Thoracic aorta (tissue), 2 donors: ENCODE measurements at regions not wholly inside any gene's neighbourhood (a gene's known extent, or its start where the extent isn't known, plus 50 kb on each side); places are given as distances from the start of the nearest gene placed in this dataset.

ENCODE experiments used
- ATAC-seq: fragments of 150-250 bp; one replicate; pipeline ENCODE4 v1.8.0; 2017; ENCODE audit warnings: low read depth; ENCODE audit not compliant: insufficient number of reproducible peaks, low FRiP score
- DNase-seq: peaks from one replicate; pipeline ENCODE4 v3.0.0-alpha.2; 2020; ENCODE audit warnings: low spot score
- H3K27ac ChIP-seq, 2 donors: fragments of 200-600 bp; sonication (generic); 1 replicate in 1 of 2; 2 replicates in 1 of 2; pipeline ENCODE4 v1.5.1; 2016; ENCODE audit warnings: mild to moderate bottlenecking in 2 of 2, moderate library complexity in 2 of 2
- H3K27me3 ChIP-seq: fragments of 200-600 bp; sonication (generic); replicated peaks from 2 replicates; pipeline ENCODE4 v1.6.0; 2016; ENCODE audit warnings: mild to moderate bottlenecking; ENCODE audit not compliant: insufficient read depth
- H3K36me3 ChIP-seq: fragments of 200-600 bp; sonication (generic); one replicate; pipeline ENCODE4 v1.5.1; 2016
- H3K4me1 ChIP-seq, 2 donors: fragments of 200-600 bp; sonication (generic); 1 replicate in 1 of 2; 2 replicates in 1 of 2; pipeline versions ENCODE4 v1.5.1 to v1.6.0; 2016; ENCODE audit warnings: low read depth in 2 of 2, mild to moderate bottlenecking in 1 of 2; ENCODE audit not compliant: control insufficient read depth in 1 of 2
- H3K4me3 ChIP-seq: fragments of 200-600 bp; sonication (generic); 2 replicates; pipeline ENCODE4 v1.5.1; 2016; ENCODE audit warnings: mild to moderate bottlenecking
- H3K9me3 ChIP-seq: fragments of 200-600 bp; sonication (generic); 2 replicates; pipeline ENCODE4 v1.5.1; 2016
- TF ChIP-seq, protein P1 (sequence below): fragments of 200-600 bp; sonication (generic); IDR thresholded peaks from one replicate; pipeline ENCODE4 v1.5.1; 2019; ENCODE audit warnings: antibody characterized with exemption

DNA sequence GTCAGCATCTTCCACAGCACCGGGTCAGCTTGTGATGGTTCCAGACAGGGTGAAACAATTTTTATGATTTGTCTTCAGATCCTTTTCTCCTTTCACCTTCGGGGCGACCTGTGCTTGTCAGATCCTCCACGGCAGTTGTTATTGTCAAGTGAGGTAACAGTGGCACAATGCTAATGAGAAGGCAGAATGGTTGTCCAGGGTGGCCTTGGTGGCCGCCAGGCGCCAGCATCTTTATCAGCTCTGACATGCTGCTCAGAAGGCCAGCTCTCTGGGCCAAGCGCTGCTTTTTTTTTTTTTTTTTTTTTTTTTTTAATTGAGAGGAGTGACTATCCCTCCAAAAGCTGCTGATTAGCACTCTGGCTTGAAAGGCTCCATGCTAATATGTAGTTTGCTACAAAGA is 52.3 kb upstream of the MGAT5 start:
- Histone ChIP-seq H3K36me3 (no peaks in the 10 kb centered on the region), H3K27me3 (no peaks in the 10 kb centered on the region), H3K27ac (no peak overlapping the region), H3K4me3 (no peak overlapping the region), H3K9me3 (no peaks in the 10 kb centered on the region), H3K4me1 (peaks cover 16 to 36% of the 10 kb centered on the region in 2 donors)
- ATAC-seq, result no peak
- TF ChIP-seq, protein P1, sequence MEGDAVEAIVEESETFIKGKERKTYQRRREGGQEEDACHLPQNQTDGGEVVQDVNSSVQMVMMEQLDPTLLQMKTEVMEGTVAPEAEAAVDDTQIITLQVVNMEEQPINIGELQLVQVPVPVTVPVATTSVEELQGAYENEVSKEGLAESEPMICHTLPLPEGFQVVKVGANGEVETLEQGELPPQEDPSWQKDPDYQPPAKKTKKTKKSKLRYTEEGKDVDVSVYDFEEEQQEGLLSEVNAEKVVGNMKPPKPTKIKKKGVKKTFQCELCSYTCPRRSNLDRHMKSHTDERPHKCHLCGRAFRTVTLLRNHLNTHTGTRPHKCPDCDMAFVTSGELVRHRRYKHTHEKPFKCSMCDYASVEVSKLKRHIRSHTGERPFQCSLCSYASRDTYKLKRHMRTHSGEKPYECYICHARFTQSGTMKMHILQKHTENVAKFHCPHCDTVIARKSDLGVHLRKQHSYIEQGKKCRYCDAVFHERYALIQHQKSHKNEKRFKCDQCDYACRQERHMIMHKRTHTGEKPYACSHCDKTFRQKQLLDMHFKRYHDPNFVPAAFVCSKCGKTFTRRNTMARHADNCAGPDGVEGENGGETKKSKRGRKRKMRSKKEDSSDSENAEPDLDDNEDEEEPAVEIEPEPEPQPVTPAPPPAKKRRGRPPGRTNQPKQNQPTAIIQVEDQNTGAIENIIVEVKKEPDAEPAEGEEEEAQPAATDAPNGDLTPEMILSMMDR, result no peak
- no peak for DNase-seq

DNA sequence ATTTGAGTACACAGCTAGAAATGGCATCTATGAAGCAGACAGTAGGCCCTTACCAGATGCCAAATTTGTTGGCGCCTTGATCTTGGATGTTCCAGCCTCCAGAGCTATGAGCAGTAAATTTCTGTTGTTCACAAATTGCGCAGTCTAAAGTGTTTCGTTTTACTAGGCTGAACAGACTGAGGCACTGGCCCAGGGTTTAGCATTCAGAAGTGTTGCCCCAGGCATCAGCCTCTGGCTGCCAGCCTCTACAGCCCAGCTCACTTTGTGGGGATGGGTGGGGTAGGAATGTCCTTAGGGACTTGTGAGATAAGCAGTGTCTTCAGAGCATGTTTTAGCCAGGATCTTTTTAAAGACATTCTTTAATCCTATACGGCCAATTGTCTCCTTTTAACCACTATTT is 51.5 kb upstream of the MGAT5 start:
- Histone ChIP-seq H3K9me3 (no peaks in the 10 kb centered on the region), H3K36me3 (no peaks in the 10 kb centered on the region), H3K4me1 (peaks cover 23 to 45% of the 10 kb centered on the region in 2 donors), H3K27ac (no peak overlapping the region), H3K4me3 (no peak overlapping the region), H3K27me3 (no peaks in the 10 kb centered on the region)
- TF ChIP-seq, protein P1, result no peak
- DNase-seq (no peak), ATAC-seq (no peak)

GRCh38 chr2:134203175-134203574 is 50.7 kb upstream of the MGAT5 start:
- TF ChIP-seq, protein P1, result no peak
- Histone ChIP-seq H3K4me1 (peaks cover 23 to 46% of the 10 kb centered on the region in 2 donors), H3K27me3 (no peaks in the 10 kb centered on the region), H3K27ac (no peak overlapping the region), H3K4me3 (no peak overlapping the region), H3K9me3 (no peaks in the 10 kb centered on the region), H3K36me3 (no peaks in the 10 kb centered on the region)
- ATAC-seq (no peak), DNase-seq (no peak)
